GM23248 (cell line): ENCODE measurements at regions not wholly inside any gene's neighbourhood (a gene's known extent, or its start where the extent isn't known, plus 50 kb on each side); places are given as distances from the start of the nearest gene placed in this dataset.
A peak's percentile ranks its signal among the peaks of the same experiment; 100 is the strongest.

Experiments used
- DNase-seq: peaks from one replicate; pipeline ENCODE4 v3.0.0-alpha.2; 2015
- H2AFZ ChIP-seq: fragments of 200-600 bp; sonication (generic); 2 replicates; pipeline ENCODE4 v1.6.1; 2016; ENCODE audit warnings: antibody characterized with exemption
- H3F3A ChIP-seq: fragments of 200-600 bp; sonication (generic); 2 replicates; pipeline ENCODE4 v1.6.1; 2016; ENCODE audit warnings: mild to moderate bottlenecking, antibody characterized with exemption, mixed run types; ENCODE audit not compliant: insufficient read depth
- H3K27ac ChIP-seq: fragments of 200-600 bp; sonication (generic); 2 replicates; pipeline ENCODE4 v1.5.1; 2016; ENCODE audit warnings: mild to moderate bottlenecking
- H3K27me3 ChIP-seq: fragments of 200-600 bp; sonication (generic); replicated peaks from 2 replicates; pipeline ENCODE4 v1.6.1; 2016; ENCODE audit warnings: mild to moderate bottlenecking; ENCODE audit not compliant: insufficient read depth
- H3K36me3 ChIP-seq: fragments of 200-600 bp; sonication (generic); 2 replicates; pipeline ENCODE4 v1.6.1; 2016; ENCODE audit warnings: low read depth, mild to moderate bottlenecking
- H3K4me1 ChIP-seq: fragments of 200-600 bp; sonication (generic); 2 replicates; pipeline ENCODE4 v1.6.1; 2016; ENCODE audit warnings: mild to moderate bottlenecking; ENCODE audit not compliant: insufficient read depth
- H3K4me2 ChIP-seq: fragments of 200-600 bp; sonication (generic); one replicate; pipeline ENCODE4 v1.6.1; 2016; ENCODE audit warnings: mild to moderate bottlenecking; ENCODE audit not compliant: unreplicated experiment
- H3K4me3 ChIP-seq: fragments of 200-600 bp; sonication (generic); 2 replicates; pipeline ENCODE4 v1.5.1; 2016; ENCODE audit warnings: mild to moderate bottlenecking
- H3K79me2 ChIP-seq: fragments of 200-600 bp; sonication (generic); 2 replicates; pipeline ENCODE4 v1.6.1; 2016; ENCODE audit warnings: mild to moderate bottlenecking; ENCODE audit not compliant: insufficient read depth
- H3K9ac ChIP-seq: fragments of 200-600 bp; sonication (generic); 2 replicates; pipeline ENCODE4 v1.6.1; 2016; ENCODE audit warnings: mild to moderate bottlenecking
- H3K9me2 ChIP-seq: fragments of 200-600 bp; sonication (generic); 2 replicates; pipeline ENCODE4 v1.6.1; 2016; ENCODE audit warnings: mixed run types, mild to moderate bottlenecking, moderate library complexity; ENCODE audit not compliant: insufficient read depth
- H3K9me3 ChIP-seq: fragments of 200-600 bp; sonication (generic); one replicate; pipeline ENCODE4 v1.6.1; 2017; ENCODE audit warnings: low read depth
- H4K20me1 ChIP-seq: fragments of 200-600 bp; sonication (generic); 2 replicates; pipeline ENCODE4 v1.6.0; 2016; ENCODE audit not compliant: insufficient read depth
- EZH2 ChIP-seq: fragments of 200-600 bp; sonication (generic); IDR thresholded peaks from 2 replicates; pipeline ENCODE4 v1.6.1; 2018; ENCODE audit warnings: antibody characterized with exemption, mild to moderate bottlenecking; ENCODE audit not compliant: insufficient read depth, poor library complexity, severe bottlenecking
- EZH2phosphoT487 ChIP-seq: fragments of 200-600 bp; sonication (generic); IDR thresholded peaks from 2 replicates; pipeline ENCODE4 v1.6.1; 2018; ENCODE audit warnings: antibody characterized with exemption, moderate library complexity, mild to moderate bottlenecking, low read depth; ENCODE audit not compliant: insufficient read depth
- WGBS, 2 experiments: methylation state at CpG; one replicate each; pipeline ENCODE4 v1.1.6; 2015 to 2017; ENCODE audit warnings: low lambda C conversion rate in 2 of 2, low coverage in 1 of 2; ENCODE audit errors: missing lambda C conversion rate in 2 of 2; 5-methylcytosine and 5-hydroxymethylcytosine counted together
- in situ Hi-C: fragments of 300-500 bp; cut with MboI; formaldehyde crosslinking; loops from 2 replicates; pipeline ENCODE4 v1.15.0; 2020

DNA sequence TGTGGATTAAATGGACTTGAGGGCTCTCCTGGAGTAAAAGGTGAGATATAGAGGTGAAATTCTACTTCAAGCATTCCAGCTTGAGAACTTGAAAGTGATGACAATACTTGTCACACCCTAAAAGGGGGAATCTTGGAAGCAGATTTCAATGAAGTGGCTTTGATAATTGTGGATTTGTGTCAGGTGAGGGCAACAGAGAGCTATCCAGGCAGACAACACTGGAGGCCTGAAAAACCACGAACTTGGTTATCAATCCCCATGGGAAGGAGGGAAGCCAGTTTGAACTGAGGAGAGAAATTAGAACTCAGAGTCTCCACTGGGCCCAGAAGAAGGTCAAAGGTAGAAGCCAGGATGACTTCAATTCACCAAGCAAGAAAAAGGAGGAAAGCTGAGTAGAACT lies 263.9 kb downstream of the FIGN start:
- TF ChIP-seq EZH2 (no peak), EZH2phosphoT487 (no peak)
- H3K9ac ChIP-seq, result no peak overlapping the region
- H3K27me3 ChIP-seq, result peaks cover 4% of the 10 kb centered on the region; the same call in 1 of the 2 replicates
- H3K4me2 ChIP-seq, result no peak overlapping the region
- no peaks in the 10 kb centered on the region for H3K79me2 ChIP-seq
- DNase-seq, result peak; percentile 36
- no peaks in the 10 kb centered on the region for H3K4me1 ChIP-seq
- H3K9me3 ChIP-seq, result no peaks in the 10 kb centered on the region
- no peaks in the 10 kb centered on the region for H3F3A ChIP-seq
- in situ Hi-C loops, result no loop called here
- 3 to 20% methylated on average over 1 of the region's 1 CpG for WGBS, 2 experiments
- no peaks in the 10 kb centered on the region for H3K36me3 ChIP-seq
- no peaks in the 10 kb centered on the region for H3K9me2 ChIP-seq
- H4K20me1 ChIP-seq, result no peaks in the 10 kb centered on the region
- no peak overlapping the region for H2AFZ ChIP-seq
- H3K4me3 ChIP-seq, result no peak overlapping the region
- no peak overlapping the region for H3K27ac ChIP-seq

DNA sequence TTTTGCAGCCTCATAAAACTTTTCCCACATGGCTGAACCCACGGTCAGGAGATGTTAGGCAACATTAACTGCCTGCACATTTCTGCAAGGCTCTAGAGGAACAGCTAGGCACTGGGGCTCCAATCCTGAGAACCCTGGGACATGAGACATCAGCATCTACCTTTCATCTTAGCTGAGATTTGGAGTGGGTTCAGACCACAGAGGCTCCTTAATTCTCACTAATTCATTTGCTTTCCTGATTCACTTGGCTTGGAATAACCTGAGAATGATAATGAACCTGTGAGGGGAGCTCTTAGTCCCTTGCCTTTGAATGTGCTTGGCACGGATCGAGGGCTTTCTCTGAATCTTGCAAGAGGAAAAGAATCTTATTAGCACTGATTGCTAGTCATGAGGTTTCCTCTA lies 266.2 kb downstream of the FIGN start:
- H3K9me2 ChIP-seq, result no peaks in the 10 kb centered on the region
- H2AFZ ChIP-seq, result no peak overlapping the region
- no peak overlapping the region for H3K4me3 ChIP-seq
- peaks cover 4% of the 10 kb centered on the region; the same call in 1 of the 2 replicates for H3K27me3 ChIP-seq
- no peaks in the 10 kb centered on the region for H3K9me3 ChIP-seq
- in situ Hi-C loops, result no loop called here
- no peak overlapping the region for H3K4me2 ChIP-seq
- H3K36me3 ChIP-seq, result no peaks in the 10 kb centered on the region
- WGBS, 2 experiments, result 4 to 6% methylated on average over 3 of the region's 3 CpGs
- H3F3A ChIP-seq, result no peaks in the 10 kb centered on the region
- no peak overlapping the region for H3K9ac ChIP-seq
- TF ChIP-seq EZH2phosphoT487 (no peak), EZH2 (no peak)
- H3K79me2 ChIP-seq, result no peaks in the 10 kb centered on the region
- no peaks in the 10 kb centered on the region for H3K4me1 ChIP-seq
- no peak overlapping the region for H3K27ac ChIP-seq
- H4K20me1 ChIP-seq, result no peaks in the 10 kb centered on the region
- peak; percentile 7 for DNase-seq

DNA sequence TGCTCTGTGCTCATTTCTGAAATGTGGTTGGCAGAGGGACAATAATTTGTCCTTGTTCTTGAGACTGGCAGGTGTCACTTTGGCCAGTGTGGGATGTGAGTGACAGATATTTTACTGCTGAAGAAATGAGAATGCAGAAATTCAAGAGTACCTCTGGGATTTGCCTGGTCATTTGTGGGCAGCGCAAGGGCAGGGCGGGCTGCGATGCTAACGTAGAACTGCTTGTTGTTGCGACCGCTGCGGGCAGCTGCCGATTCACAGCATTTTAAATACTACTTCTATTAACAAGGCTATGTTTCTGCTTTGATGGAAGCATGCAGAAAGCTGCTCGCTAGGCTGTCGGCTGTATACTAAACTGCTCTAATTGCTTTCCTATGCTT lies 268.6 kb downstream of the FIGN start:
- no peaks in the 10 kb centered on the region for H3F3A ChIP-seq
- H4K20me1 ChIP-seq, result no peaks in the 10 kb centered on the region
- H3K4me1 ChIP-seq, result no peaks in the 10 kb centered on the region
- H3K4me2 ChIP-seq, result no peak overlapping the region
- H3K79me2 ChIP-seq, result no peaks in the 10 kb centered on the region
- H3K9me3 ChIP-seq, result no peaks in the 10 kb centered on the region
- no peak overlapping the region for H3K9ac ChIP-seq
- no peaks in the 10 kb centered on the region for H3K36me3 ChIP-seq
- 66 to 68% methylated on average over 10 of the region's 10 CpGs for WGBS, 2 experiments
- no peaks in the 10 kb centered on the region for H3K9me2 ChIP-seq
- H3K4me3 ChIP-seq, result no peak overlapping the region
- no peak overlapping the region for H3K27ac ChIP-seq
- peaks cover 4% of the 10 kb centered on the region; the same call in 1 of the 2 replicates for H3K27me3 ChIP-seq
- no peak for TF ChIP-seq EZH2
- TF ChIP-seq EZH2phosphoT487, result no peak
- in situ Hi-C loops, result no loop called here
- no peak for DNase-seq
- H2AFZ ChIP-seq, result no peak overlapping the region

DNA sequence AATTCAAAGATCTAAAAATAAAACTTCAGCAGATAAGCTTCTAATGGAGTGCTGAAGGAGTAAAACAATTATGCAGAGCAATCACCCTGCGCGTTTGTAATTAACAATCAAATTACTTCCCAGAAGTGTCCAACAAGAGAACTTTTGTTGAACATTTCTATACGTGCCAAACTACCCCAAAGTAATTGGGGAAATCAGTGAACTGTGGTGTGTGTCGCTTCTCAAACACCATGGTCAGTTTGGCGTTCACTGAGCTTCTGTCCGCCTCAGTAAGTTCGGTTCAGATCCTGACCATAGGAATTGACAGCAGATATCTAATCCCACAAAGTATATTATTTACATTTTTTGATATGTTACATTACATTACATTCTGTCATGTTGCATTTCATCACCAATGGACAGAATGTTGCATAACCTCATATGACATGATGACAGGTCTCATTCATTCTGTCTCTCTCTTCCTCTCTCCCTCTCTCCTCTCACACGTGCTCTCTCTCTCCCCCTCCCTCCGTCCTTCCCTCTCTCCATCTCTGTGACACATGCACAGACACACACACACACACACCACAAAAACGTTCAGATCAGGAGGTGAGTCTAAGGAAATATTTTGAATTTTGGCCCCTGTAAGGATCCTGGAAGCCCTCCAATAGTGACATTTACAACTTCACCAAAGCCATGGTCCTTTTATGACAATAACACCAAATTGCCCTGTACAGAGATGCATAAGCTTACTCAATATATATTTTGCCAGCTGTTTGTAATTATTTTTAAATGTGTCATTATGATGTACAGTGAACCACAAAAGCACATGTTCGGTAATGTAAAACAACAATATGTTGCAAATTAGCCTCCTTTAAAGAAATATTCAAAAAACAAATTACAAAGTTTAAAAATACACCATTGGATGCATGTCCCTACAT lies 269.2 kb downstream of the FIGN start:
- Histone ChIP-seq H3K79me2 (no peaks in the 10 kb centered on the region), H3K4me1 (no peaks in the 10 kb centered on the region), H3F3A (no peaks in the 10 kb centered on the region), H3K4me2 (no peak overlapping the region), H4K20me1 (no peaks in the 10 kb centered on the region), H3K9ac (no peak overlapping the region), H3K27ac (no peak overlapping the region), H3K9me3 (no peaks in the 10 kb centered on the region), H3K27me3 (peaks cover 4% of the 10 kb centered on the region; the same call in 1 of the 2 replicates), H3K36me3 (no peaks in the 10 kb centered on the region), H2AFZ (no peak overlapping the region), H3K9me2 (no peaks in the 10 kb centered on the region), H3K4me3 (no peak overlapping the region)
- in situ Hi-C loops, result no loop called here
- no peak for DNase-seq
- TF ChIP-seq EZH2phosphoT487 (no peak), EZH2 (no peak)
- WGBS, 2 experiments, result 70 to 74% methylated on average over 11 of the region's 11 CpGs
